NCI-H446 (cell line): ENCODE measurements at regions not wholly inside any gene's neighbourhood (a gene's known extent, or its start where the extent isn't known, plus 50 kb on each side); places are given as distances from the start of the nearest gene placed in this dataset.

Experiments
- DNase-seq, 2 experiments: peaks; one replicate each; lab custom pipeline; 2025; lab: John Stamatoyannopoulos, UW

DNA sequence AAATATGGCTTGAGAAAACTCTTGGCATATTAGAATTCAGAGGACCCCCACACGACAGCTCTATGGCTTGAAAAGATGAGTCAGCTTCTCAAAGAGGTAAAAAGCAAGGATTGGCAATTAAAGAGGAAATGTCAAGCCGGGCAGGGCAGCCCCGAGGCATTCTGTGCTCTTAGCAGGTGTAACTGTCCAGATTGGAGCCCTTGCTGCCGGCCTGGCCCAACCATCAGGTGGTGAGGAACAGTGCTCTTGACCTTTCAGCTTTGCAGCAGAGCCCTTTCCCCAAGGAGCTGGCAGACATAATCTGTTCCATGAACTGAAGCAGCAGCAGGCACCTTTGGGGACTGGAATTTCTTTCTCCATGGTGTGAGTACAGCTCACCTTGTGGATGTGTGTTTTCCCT is 287.8 kb downstream of the UTP18 start:
- no peak for DNase-seq

DNA sequence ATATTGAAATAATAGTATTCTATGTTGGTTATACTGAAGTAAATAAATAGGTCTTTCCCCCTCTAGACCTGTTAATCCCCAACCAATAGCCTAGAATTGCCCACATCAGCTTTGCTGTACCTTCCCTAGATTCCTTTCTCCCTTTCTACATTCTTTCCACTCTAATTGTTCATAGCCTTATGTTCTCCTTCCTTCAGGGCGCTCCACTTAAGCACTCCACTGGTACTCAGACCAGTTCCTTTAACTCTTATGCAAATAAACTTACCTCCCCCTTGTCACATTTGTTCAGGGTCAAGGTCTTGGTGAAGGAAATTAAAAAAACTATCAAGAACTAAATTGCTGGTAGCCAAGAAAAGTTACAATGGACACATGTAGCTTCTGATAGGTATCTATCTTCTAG is 294.8 kb downstream of the UTP18 start:
- DNase-seq: no peak

DNA sequence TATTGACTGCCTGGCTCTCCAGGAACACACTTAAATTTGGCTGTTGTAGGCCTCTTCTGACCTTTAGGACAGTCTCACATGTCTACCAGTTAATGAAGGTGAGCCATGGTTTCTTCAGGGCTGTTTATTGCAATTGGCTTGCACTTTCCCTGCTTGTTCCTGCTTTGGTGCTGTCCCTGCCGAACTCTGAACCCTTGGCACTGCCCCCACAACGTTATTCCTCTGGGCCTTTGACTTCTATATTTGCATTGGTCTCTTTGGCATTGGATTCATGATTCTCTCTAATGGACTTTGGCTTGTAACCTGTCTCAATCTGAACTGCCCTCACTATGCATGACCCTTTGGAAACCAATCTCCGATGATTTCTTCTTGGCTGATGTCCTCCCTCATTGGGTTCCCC is 299.4 kb downstream of the UTP18 start:
- no peak for DNase-seq

DNA sequence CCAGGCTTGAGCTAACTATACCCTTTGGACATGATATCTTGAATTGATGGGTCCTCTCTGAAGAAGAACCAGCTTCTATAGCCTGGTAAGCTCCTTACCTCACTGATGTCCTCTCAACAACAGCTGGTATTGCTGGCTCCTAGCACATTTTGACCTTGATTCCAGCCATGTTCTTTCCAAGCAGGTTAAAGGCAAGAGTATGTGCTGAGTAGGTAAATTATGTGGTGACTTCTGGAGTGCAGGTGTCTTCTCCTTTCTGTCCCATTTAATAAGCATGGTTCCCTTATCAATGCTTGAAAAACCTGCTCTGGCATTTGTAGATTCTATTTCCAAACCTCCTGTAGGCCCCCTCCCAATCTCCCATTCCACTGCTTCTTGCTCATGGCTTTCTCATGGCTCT is 300.1 kb downstream of the UTP18 start:
- DNase-seq: no peak

DNA sequence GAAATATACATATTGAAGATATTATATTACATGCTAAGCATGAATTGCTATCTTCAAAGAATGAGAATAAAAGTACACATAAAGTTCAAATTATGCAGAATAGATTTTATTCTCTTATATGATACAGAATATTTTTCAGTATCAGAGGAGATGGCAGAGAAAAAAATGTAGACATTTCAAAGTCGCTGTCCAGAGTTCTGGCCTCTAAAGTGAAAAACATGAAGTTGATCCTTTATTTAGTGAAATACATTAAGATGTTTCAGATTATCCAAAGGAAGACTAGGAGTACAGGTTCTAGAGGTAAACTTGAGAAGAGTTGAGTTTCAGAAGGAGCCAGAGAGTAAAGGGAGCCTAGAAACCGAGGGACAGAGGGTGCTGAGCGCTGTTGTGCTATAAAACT is 303.6 kb downstream of the UTP18 start:
- no peak for DNase-seq

DNA sequence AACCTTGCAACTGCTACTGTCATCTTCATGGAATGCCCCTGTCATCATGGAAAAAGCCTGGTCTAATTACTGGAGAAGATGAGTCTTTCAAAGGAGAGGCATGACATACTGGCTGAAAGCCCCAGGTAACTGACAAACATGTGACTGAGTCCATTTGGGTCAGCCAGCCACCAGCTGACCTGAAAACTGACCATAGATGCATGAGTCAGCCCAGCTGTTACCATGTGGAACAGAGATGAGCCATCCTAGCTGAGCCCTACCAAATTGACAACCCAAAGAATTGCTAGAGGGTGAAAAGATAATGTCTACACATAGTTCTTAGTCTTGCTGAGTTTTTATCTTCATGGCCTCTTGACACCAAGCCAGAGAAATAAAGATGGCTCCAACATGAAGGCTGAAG is 311.8 kb downstream of the UTP18 start:
- DNase-seq: no peak
